Activated CD4-positive, alpha-beta memory T cell treated with anti-CD3 and anti-CD28 coated beads for 36 hours (primary cell): ENCODE measurements at regions not wholly inside any gene's neighbourhood (a gene's known extent, or its start where the extent isn't known, plus 50 kb on each side); places are given as distances from the start of the nearest gene placed in this dataset.
"Not testable (repeated sequence)": the region's sequence is repeated elsewhere in the genome, so short reads cannot be mapped to it uniquely, and the experiment has no call there.

Source experiments
- CTCF ChIA-PET: fragments of 350-600 bp; sonication (Branson Sonifier 250); formaldehyde crosslinking; loops from one replicate; lab custom pipeline; 2021; ENCODE audit warnings: antibody characterized with exemption, inconsistent platforms; lab: Charles Lee
- POLR2A ChIA-PET: fragments of 350-600 bp; sonication (Branson Sonifier 250); formaldehyde crosslinking; loops from one replicate; lab custom pipeline; 2021; ENCODE audit warnings: antibody characterized with exemption; lab: Charles Lee
- DNase-seq: peaks from one replicate; pipeline ENCODE4 v3.0.0-alpha.2; 2020
- H3K27ac Mint-ChIP-seq: one replicate; pipeline ENCODE4 v1.8.0; 2021; ENCODE audit warnings: mixed read lengths
- H3K27me3 Mint-ChIP-seq: one replicate; pipeline ENCODE4 v1.8.0; 2021; ENCODE audit warnings: mixed read lengths
- H3K36me3 Mint-ChIP-seq: one replicate; pipeline ENCODE4 v1.8.0; 2021; ENCODE audit warnings: mixed read lengths
- H3K4me1 Mint-ChIP-seq: one replicate; pipeline ENCODE4 v1.8.0; 2021; ENCODE audit warnings: low read depth, mixed read lengths
- H3K4me3 Mint-ChIP-seq: one replicate; pipeline ENCODE4 v1.8.0; 2021; ENCODE audit warnings: mild to moderate bottlenecking, mixed read lengths
- H3K9me3 Mint-ChIP-seq: one replicate; pipeline ENCODE4 v1.8.0; 2021; ENCODE audit warnings: mixed read lengths
- intact Hi-C: fragments of 100-400 bp; cut with micrococcal nuclease; formaldehyde crosslinking; loops from one replicate; pipeline ENCODE4 v1.15.1; 2023

DNA sequence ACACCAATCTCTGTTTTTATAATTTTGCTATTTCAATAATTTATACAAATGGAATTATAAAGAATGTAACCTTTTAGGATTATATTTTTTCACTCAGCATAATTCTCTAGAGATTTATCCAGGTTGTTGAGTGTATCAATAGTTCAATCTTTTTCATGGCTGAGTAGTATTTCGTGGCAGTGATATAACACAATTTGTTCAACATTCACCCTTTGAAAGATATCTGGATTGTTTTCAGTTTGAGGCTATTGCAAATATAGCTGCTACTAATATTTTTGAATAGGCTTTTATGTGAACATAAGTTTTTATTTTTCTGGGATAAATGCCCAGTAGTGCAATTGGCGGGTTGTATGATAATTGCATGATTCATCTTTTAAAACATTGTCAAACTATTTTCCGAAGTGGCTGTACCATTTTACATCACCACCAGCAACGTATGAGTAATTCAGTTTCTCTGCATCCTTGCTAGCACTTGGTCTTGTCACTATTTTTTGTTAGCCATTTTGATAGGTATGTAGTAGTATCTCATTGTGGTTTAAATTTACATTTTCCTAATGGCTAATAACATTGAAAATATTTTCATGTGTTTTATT, 55.6 kb upstream of the ABCD3 start:
- Mint-ChIP-seq H3K4me1 (peaks cover 3% of the 10 kb centered on the region), H3K4me3 (no peak overlapping the region), H3K27ac (no peak overlapping the region), H3K36me3 (peaks cover 6% of the 10 kb centered on the region), H3K9me3 (peaks cover 18% of the 10 kb centered on the region), H3K27me3 (peaks cover 10% of the 10 kb centered on the region)
- no peak for DNase-seq
- CTCF ChIA-PET, result interaction anchor here (1.3 kb wide), 1 partner anchor 119 kb away, joined by 4 read pairs; no protein-coding TSS in a partner anchor
- POLR2A ChIA-PET, result no interaction called here
- intact Hi-C loops, result no loop called here

GRCh38 chr1:94358630-94359599, 59.3 kb upstream of the ABCD3 start:
- Mint-ChIP-seq H3K9me3 (peaks cover 5% of the 10 kb centered on the region), H3K4me3 (no peak overlapping the region), H3K27me3 (no peaks in the 10 kb centered on the region), H3K27ac (no peak overlapping the region), H3K36me3 (no peaks in the 10 kb centered on the region), H3K4me1 (peaks cover 3% of the 10 kb centered on the region)
- ChIA-PET POLR2A (no interaction called here), CTCF (no interaction called here)
- intact Hi-C loops, result no loop called here
- no peak for DNase-seq

GRCh38 chr1:94357661-94358060, 60.5 kb upstream of the ABCD3 start:
- Mint-ChIP-seq H3K9me3 (peaks cover 5% of the 10 kb centered on the region), H3K4me1 (peaks cover 3% of the 10 kb centered on the region), H3K4me3 (no peak overlapping the region), H3K27me3 (peaks cover 2% of the 10 kb centered on the region), H3K27ac (no peak overlapping the region), H3K36me3 (no peaks in the 10 kb centered on the region)
- intact Hi-C loops, result no loop called here
- CTCF ChIA-PET, result no interaction called here
- DNase-seq, result no peak
- POLR2A ChIA-PET, result no interaction called here

DNA sequence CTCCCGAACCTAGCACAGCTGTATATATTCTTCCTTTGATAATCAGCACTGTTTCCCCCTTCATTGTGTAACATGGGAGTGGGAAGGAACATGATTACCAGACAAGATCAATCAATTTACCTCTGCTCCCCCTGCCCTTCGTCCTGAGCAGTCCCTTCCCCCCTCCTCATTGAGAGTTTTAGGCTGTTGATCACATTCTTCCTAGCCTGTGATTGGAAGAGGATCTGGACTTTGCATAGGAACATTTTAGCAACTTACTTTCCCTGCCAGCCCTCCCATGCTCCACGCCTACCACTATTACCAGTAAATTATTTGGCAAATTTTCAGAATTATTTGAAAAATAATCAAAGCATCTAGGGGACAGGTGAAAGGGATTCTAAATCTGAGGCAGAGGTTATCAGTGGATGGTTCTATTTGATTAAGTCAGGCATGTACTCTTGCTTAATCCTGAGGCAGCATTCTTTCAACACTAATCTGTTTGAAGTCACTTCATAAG, 62.7 kb upstream of the ABCD3 start:
- H3K27me3 Mint-ChIP-seq, result peaks cover 6% of the 10 kb centered on the region
- ChIA-PET CTCF (no interaction called here), POLR2A (no interaction called here)
- DNase-seq, result no peak
- intact Hi-C loops, result no loop called here
- no peaks in the 10 kb centered on the region for H3K36me3 Mint-ChIP-seq
- no peak overlapping the region for H3K4me3 Mint-ChIP-seq
- H3K27ac Mint-ChIP-seq, result no peak overlapping the region
- peaks cover 3% of the 10 kb centered on the region for H3K4me1 Mint-ChIP-seq
- H3K9me3 Mint-ChIP-seq, result no peaks in the 10 kb centered on the region

- POLR2A ChIA-PET, result no interaction called here
- DNase-seq, result no peak
- H3K27me3 Mint-ChIP-seq, result peaks cover 10% of the 10 kb centered on the region
- H3K9me3 Mint-ChIP-seq, result no peaks in the 10 kb centered on the region
- CTCF ChIA-PET, result no interaction called here
- no peak overlapping the region for H3K4me3 Mint-ChIP-seq
- H3K27ac Mint-ChIP-seq, result no peak overlapping the region
- intact Hi-C loops, result no loop called here
- no peaks in the 10 kb centered on the region for H3K36me3 Mint-ChIP-seq
- H3K4me1 Mint-ChIP-seq, result no peaks in the 10 kb centered on the region
These were observed 66.7 kb upstream of the ABCD3 start for GRCh38 chr1:94351481-94351880.

DNA sequence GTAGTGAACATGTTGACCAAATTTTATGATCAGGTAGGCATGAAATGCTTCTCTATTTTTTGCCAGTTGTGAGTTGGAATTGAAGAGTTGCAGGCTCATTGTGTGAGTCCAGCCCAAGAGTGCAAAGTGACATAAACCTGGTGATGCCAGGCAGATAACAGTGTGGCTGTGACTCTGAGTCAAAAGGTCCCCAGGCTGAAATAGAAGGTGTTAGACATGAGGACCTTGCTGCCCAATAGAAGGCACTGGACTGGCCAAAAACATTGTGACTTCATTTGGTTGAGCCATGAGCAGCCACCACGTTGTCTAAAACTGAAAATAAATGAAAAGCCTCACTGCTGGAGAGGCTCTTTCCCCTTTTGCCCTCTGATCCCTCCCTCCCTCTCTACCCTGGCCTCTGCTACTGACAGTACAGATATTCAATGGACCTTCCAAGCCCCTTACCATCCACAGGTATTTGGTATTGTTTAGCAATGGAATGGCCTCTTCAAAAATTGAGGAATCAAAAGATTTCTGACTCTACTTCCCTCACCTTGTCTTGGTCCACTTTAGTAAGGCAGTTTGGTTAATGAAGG, 67.8 kb upstream of the ABCD3 start:
- Mint-ChIP-seq H3K4me1 (no peaks in the 10 kb centered on the region), H3K27ac (no peak overlapping the region), H3K9me3 (no peaks in the 10 kb centered on the region), H3K27me3 (peaks cover 10% of the 10 kb centered on the region), H3K36me3 (no peaks in the 10 kb centered on the region), H3K4me3 (no peak overlapping the region)
- intact Hi-C loops, result no loop called here
- DNase-seq, result no peak
- POLR2A ChIA-PET, result no interaction called here
- CTCF ChIA-PET, result no interaction called here

DNA sequence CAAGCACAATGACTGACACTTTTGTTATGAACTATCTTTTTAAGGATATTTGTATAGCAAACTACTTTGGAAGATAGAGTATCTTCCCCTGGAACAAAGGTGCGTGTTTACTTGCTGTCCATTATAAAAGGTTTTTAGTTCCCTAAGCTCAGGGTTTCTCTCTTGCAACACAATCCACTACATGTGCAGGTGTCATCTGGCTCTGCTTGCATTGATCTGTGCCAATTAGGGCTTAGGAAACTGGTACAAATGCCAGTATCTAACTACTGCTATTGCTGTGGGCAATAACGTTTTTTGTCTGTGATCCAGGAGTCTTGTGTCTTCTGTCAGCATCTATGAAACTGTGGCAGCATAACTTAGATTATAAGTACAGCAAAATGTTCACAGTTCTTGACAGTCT, 68.3 kb upstream of the ABCD3 start:
- H3K27me3 Mint-ChIP-seq, result peaks cover 10% of the 10 kb centered on the region
- H3K9me3 Mint-ChIP-seq, result no peaks in the 10 kb centered on the region
- H3K27ac Mint-ChIP-seq, result no peak overlapping the region
- DNase-seq, result no peak
- CTCF ChIA-PET, result no interaction called here
- POLR2A ChIA-PET, result no interaction called here
- H3K4me3 Mint-ChIP-seq, result no peak overlapping the region
- intact Hi-C loops, result no loop called here
- H3K36me3 Mint-ChIP-seq, result no peaks in the 10 kb centered on the region
- H3K4me1 Mint-ChIP-seq, result no peaks in the 10 kb centered on the region

GRCh38 chr1:94348386-94348785, 69.8 kb upstream of the ABCD3 start:
- intact Hi-C loops, H3K27ac Mint-ChIP-seq, H3K27me3 Mint-ChIP-seq, H3K4me3 Mint-ChIP-seq, DNase-seq, H3K4me1 Mint-ChIP-seq, CTCF ChIA-PET, H3K9me3 Mint-ChIP-seq, H3K36me3 Mint-ChIP-seq, POLR2A ChIA-PET: not testable (repeated sequence)

DNA sequence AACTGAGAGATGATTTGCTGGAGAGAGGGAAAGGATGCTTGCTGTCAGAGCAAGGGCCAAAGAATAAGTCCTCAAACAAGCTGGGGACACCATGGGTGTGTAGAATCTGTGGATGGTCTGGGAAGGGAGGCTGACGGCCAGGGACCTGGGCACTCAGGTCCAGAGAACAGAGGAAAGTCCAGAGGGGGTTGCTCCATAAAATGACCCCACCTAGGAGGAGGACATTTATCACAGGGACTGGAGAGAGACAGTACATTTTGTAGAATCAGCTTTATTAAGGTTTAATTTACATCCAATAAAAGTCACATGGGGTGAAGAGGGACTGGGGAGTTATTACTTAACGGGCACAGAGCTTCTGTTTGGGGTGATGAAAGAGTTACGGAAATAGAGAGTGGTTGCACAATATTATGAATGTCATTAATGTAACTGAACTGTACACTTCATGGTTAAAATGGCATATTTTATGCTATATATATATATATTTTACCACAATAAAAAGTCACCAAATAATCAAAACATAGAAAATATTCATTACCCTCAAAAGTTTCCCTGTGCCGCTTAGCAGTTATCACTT, 73.0 kb upstream of the ABCD3 start:
- Mint-ChIP-seq H3K27me3 (peaks cover 6% of the 10 kb centered on the region), H3K9me3 (no peaks in the 10 kb centered on the region), H3K4me3 (no peak overlapping the region), H3K36me3 (no peaks in the 10 kb centered on the region), H3K27ac (no peak overlapping the region), H3K4me1 (no peaks in the 10 kb centered on the region)
- DNase-seq, result no peak
- POLR2A ChIA-PET, result no interaction called here
- CTCF ChIA-PET, result interaction anchor here (1.4 kb wide), 1 partner anchor 319 kb away, joined by 3 read pairs; no protein-coding TSS in a partner anchor
- intact Hi-C loops, result no loop called here

GRCh38 chr1:94342416-94342815, 75.8 kb upstream of the ABCD3 start:
- Mint-ChIP-seq H3K4me3 (no peak overlapping the region), H3K4me1 (no peaks in the 10 kb centered on the region), H3K27ac (no peak overlapping the region), H3K36me3 (no peaks in the 10 kb centered on the region), H3K27me3 (peaks cover 7% of the 10 kb centered on the region), H3K9me3 (no peaks in the 10 kb centered on the region)
- ChIA-PET CTCF (no interaction called here), POLR2A (no interaction called here)
- no peak for DNase-seq
- intact Hi-C loops, result no loop called here

DNA sequence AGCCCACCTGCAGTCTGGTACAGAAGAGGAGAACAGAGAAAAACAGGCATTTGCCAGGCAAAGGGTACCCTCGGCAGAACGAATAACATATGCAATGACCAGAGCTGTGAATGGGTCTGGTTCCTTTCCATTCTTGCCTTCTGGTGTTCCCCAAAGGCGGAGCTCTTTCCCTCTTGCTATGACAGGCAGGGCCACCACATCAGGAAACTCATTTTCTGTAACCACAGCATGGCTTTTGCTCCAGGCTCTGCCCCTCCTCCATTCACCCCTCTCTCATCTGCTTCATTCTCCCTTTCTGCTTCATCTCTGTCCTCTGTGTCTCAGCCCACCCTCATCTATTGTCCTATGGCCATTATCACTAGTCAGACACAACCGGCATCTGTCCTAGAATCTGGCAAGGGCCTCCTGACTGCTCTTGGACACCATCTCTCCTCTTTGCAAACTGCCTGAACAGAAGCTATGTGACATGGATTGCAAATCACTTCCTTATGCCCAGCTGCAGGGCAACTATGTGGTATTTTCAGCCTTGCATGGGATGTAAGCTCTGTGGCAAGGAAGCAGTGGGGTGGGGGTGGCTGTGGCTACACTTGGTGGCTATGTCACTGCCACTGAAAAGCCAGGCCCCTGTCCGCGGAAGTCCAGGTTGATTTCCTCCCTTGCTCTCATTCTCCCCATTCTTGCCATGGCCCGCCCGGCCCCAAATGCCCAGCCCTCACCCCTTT, 78.8 kb upstream of the ABCD3 start:
- peaks cover 2% of the 10 kb centered on the region for H3K4me1 Mint-ChIP-seq
- no peak overlapping the region for H3K27ac Mint-ChIP-seq
- ChIA-PET POLR2A (no interaction called here), CTCF (no interaction called here)
- no peaks in the 10 kb centered on the region for H3K36me3 Mint-ChIP-seq
- no peak for DNase-seq
- H3K27me3 Mint-ChIP-seq, result peaks cover 11% of the 10 kb centered on the region
- no peak overlapping the region for H3K4me3 Mint-ChIP-seq
- H3K9me3 Mint-ChIP-seq, result no peaks in the 10 kb centered on the region
- intact Hi-C loops, result loop anchor here (5.0 kb wide), 1 partner anchor 302 kb away; no protein-coding TSS in a partner anchor
